Subcutaneous abdominal adipose tissue (tissue), 5 donors: ENCODE measurements at regions not wholly inside any gene's neighbourhood (a gene's known extent, or its start where the extent isn't known, plus 50 kb on each side); places are given as distances from the start of the nearest gene placed in this dataset.

Source experiments
- H3K27ac ChIP-seq: one replicate; pipeline ENCODE4 v1.7.0; 2013; ENCODE audit warnings: low read depth, mild to moderate bottlenecking, inconsistent platforms, low read length, moderate library complexity
- H3K27me3 ChIP-seq, 5 donors: one replicate each; pipeline ENCODE4 v1.7.0; 2013; ENCODE audit warnings: low read length in 5 of 5, inconsistent platforms in 1 of 5; ENCODE audit not compliant: control insufficient read depth in 5 of 5, insufficient read depth in 4 of 5
- H3K36me3 ChIP-seq, 5 donors: one replicate each; pipeline ENCODE4 v1.7.0; 2013; ENCODE audit warnings: low read length in 5 of 5; ENCODE audit not compliant: control insufficient read depth in 5 of 5, insufficient read depth in 5 of 5
- H3K4me1 ChIP-seq, 5 donors: one replicate each; pipeline ENCODE4 v1.7.0; 2013; ENCODE audit warnings: low read length in 5 of 5, mild to moderate bottlenecking in 3 of 5, moderate library complexity in 1 of 5; ENCODE audit not compliant: control insufficient read depth in 5 of 5, insufficient read depth in 5 of 5
- H3K4me3 ChIP-seq, 5 donors: one replicate each; pipeline ENCODE4 v1.7.0; 2013; ENCODE audit warnings: low read length in 5 of 5, low read depth in 1 of 5
- H3K9ac ChIP-seq, 5 donors: one replicate each; pipeline ENCODE4 v1.7.0; 2013; ENCODE audit warnings: low read length in 5 of 5, mild to moderate bottlenecking in 4 of 5, moderate library complexity in 3 of 5
- H3K9me3 ChIP-seq, 5 donors: one replicate each; pipeline ENCODE4 v1.7.0; 2013; ENCODE audit warnings: low read length in 5 of 5; ENCODE audit not compliant: control insufficient read depth in 5 of 5
- donor health status: healthy.
- donor health status: healthy.
- donor health status: healthy.
- donor health status: healthy.
- donor health status: healthy.

GRCh38 chr2:180358458-180358857, 351.4 kb upstream of the CWC22 start:
- H3K27me3 ChIP-seq, result no peaks in the 10 kb centered on the region
- H3K4me1 ChIP-seq, result no peaks in the 10 kb centered on the region
- H3K27ac ChIP-seq, result no peak overlapping the region
- H3K4me3 ChIP-seq, result no peak overlapping the region
- H3K9ac ChIP-seq, result no peak overlapping the region
- H3K36me3 ChIP-seq, result no peaks in the 10 kb centered on the region
- H3K9me3 ChIP-seq, result no peaks in the 10 kb centered on the region

- Histone ChIP-seq H3K36me3 (no peaks in the 10 kb centered on the region), H3K4me1 (no peaks in the 10 kb centered on the region), H3K4me3 (no peak overlapping the region), H3K27me3 (no peaks in the 10 kb centered on the region), H3K27ac (no peak overlapping the region), H3K9ac (no peak overlapping the region), H3K9me3 (no peaks in the 10 kb centered on the region)
Observed at GRCh38 chr2:180356676-180357075, 349.6 kb upstream of the CWC22 start.

GRCh38 chr2:180352620-180353019, 345.5 kb upstream of the CWC22 start:
- H3K4me3 ChIP-seq, result no peak overlapping the region
- H3K9me3 ChIP-seq, result no peaks in the 10 kb centered on the region
- H3K9ac ChIP-seq, result no peak overlapping the region
- H3K27me3 ChIP-seq, result no peaks in the 10 kb centered on the region
- H3K27ac ChIP-seq, result no peak overlapping the region
- H3K4me1 ChIP-seq, result no peaks in the 10 kb centered on the region
- no peaks in the 10 kb centered on the region for H3K36me3 ChIP-seq

GRCh38 chr2:180349809-180350208, 342.7 kb upstream of the CWC22 start:
- Histone ChIP-seq H3K9me3 (no peaks in the 10 kb centered on the region), H3K27ac (no peak overlapping the region), H3K4me1 (no peaks in the 10 kb centered on the region), H3K4me3 (no peak overlapping the region), H3K9ac (no peak overlapping the region), H3K36me3 (no peaks in the 10 kb centered on the region), H3K27me3 (no peaks in the 10 kb centered on the region)

- H3K4me3 ChIP-seq, result no peak overlapping the region
- H3K36me3 ChIP-seq, result no peaks in the 10 kb centered on the region
- no peak overlapping the region for H3K9ac ChIP-seq
- peaks cover 0 to 3% (median 0%) of the 10 kb centered on the region in 5 donors for H3K9me3 ChIP-seq
- no peaks in the 10 kb centered on the region for H3K4me1 ChIP-seq
- H3K27ac ChIP-seq, result no peak overlapping the region
- no peaks in the 10 kb centered on the region for H3K27me3 ChIP-seq
Observed at GRCh38 chr2:180343528-180344345, 336.6 kb upstream of the CWC22 start.

GRCh38 chr2:180337136-180337535, 330.0 kb upstream of the CWC22 start:
- H3K27ac ChIP-seq, result no peak overlapping the region
- peaks cover 5 to 30% (median 24%) of the 10 kb centered on the region in 5 donors for H3K9me3 ChIP-seq
- no peak overlapping the region for H3K9ac ChIP-seq
- H3K4me1 ChIP-seq, result no peaks in the 10 kb centered on the region
- peak overlapping the region in 2 of 5 donors; percentile 21 to 32 for H3K4me3 ChIP-seq
- H3K36me3 ChIP-seq, result no peaks in the 10 kb centered on the region
- no peaks in the 10 kb centered on the region for H3K27me3 ChIP-seq

GRCh38 chr2:180336550-180336949, 329.5 kb upstream of the CWC22 start:
- Histone ChIP-seq H3K9me3 (peaks cover 5 to 30% (median 24%) of the 10 kb centered on the region in 5 donors), H3K4me3 (peak overlapping the region in 3 of 5 donors; percentile 15 to 32 (median 21)), H3K36me3 (no peaks in the 10 kb centered on the region), H3K27ac (no peak overlapping the region), H3K4me1 (no peaks in the 10 kb centered on the region), H3K9ac (no peak overlapping the region), H3K27me3 (no peaks in the 10 kb centered on the region)

GRCh38 chr2:180334514-180334913, 327.4 kb upstream of the CWC22 start:
- Histone ChIP-seq H3K4me1 (no peaks in the 10 kb centered on the region), H3K9me3 (peaks cover 5 to 30% (median 21%) of the 10 kb centered on the region in 5 donors), H3K4me3 (no peak overlapping the region), H3K27ac (no peak overlapping the region), H3K36me3 (no peaks in the 10 kb centered on the region), H3K27me3 (no peaks in the 10 kb centered on the region), H3K9ac (no peak overlapping the region)

- H3K36me3 ChIP-seq, result no peaks in the 10 kb centered on the region
- H3K9ac ChIP-seq, result no peak overlapping the region
Observed at GRCh38 chr2:180328795-180329422, 321.8 kb upstream of the CWC22 start.

GRCh38 chr2:180327185-180327584, 320.1 kb upstream of the CWC22 start:
- Histone ChIP-seq H3K27me3 (no peaks in the 10 kb centered on the region), H3K9me3 (no peaks in the 10 kb centered on the region), H3K4me3 (no peak overlapping the region), H3K27ac (no peak overlapping the region), H3K9ac (no peak overlapping the region), H3K4me1 (no peaks in the 10 kb centered on the region), H3K36me3 (no peaks in the 10 kb centered on the region)

More at GRCh38 chr2:180328795-180329422, 321.8 kb upstream of the CWC22 start:
- no peaks in the 10 kb centered on the region for H3K27me3 ChIP-seq
- H3K4me3 ChIP-seq, result no peak overlapping the region
- H3K27ac ChIP-seq, result no peak overlapping the region
- no peaks in the 10 kb centered on the region for H3K9me3 ChIP-seq
- H3K4me1 ChIP-seq, result no peaks in the 10 kb centered on the region
